NCI-H128 (cell line): ENCODE measurements at regions not wholly inside any gene's neighbourhood (a gene's known extent, or its start where the extent isn't known, plus 50 kb on each side); places are given as distances from the start of the nearest gene placed in this dataset.

ENCODE experiments used
- DNase-seq: peaks from one replicate; lab custom pipeline; 2025; ENCODE audit not compliant: unreplicated experiment; lab: John Stamatoyannopoulos, UW

DNA sequence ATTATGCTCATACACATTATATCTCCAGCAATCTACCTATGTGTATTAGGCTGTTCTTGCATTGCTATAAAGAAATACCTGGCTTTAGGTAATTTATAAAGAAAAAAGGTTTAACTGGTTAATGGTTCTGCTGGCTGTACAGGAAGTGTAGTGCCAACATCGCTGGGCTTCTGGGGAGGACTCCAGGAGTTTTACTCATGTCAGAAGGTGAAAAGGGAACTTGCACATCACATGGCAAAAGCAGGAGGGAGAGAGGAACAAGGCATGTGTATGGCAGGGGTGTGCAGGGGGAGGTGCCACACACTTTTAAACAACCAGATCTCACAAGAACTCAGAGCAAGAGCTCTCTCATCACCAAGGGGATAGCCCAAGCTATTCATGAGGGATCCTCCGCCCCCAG lies 715.4 kb upstream of the ZEB2 start:
- DNase-seq, result no peak

- DNase-seq, result no peak
Observed at GRCh38 chr2:145230546-145230945, 710.6 kb upstream of the ZEB2 start.

- no peak for DNase-seq
Observed at GRCh38 chr2:145228506-145228905, 708.6 kb upstream of the ZEB2 start.

DNA sequence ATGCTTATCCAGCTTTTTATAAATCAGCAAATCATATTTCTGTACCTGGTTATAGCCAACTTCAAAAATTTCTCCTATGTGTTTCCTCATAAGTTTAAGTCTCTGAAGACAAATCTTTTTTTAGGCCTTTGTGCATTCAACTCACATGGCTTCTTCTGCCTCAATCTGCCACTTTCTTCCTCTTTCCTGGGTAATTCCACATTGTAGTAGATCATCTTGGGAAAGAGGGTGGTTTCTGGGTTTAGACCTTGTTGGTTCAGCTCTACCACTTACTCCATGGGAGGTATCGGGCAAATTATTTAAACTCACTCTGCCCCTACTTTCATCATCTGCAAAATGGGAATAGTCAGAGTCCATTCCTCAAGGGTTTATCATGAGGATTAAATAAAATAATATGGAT lies 707.0 kb upstream of the ZEB2 start:
- DNase-seq, result no peak

DNA sequence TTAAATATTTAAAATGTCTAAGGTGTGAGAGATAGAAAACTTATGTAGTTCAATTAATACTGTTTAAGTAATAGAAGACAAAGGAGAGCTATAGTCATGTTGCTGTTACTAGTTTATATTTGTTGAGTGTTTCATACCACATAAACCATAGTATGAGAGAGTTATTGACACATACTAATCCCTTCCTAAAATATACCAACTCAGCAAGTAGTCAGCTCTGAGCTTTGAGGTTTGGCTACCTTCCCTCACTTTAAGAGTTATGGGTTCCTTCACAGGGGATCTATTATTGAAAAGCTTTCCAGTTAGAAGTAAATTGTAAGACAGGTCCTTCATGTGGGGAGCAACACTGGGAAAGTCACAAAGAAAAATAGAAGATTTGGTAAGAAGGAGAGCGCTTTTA lies 701.6 kb upstream of the ZEB2 start:
- no peak for DNase-seq

DNA sequence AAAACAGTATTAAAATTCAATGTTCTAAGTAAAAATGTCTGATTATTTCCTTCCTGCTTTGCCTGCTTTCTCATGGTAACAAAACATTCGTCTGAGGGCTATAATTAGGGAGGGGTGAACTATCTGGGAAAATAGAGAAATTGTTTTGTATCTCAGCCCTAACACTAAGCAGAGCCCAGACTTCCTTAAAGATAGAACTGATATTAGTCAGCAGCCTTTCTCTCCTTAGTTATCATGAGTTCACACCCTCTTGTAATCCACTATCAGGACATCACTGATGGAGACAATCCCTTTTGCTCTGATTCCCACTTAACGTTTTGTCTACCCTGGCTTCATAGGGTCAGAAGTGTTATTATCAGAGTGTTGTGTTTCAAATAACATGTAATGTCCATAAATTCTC lies 701.1 kb upstream of the ZEB2 start:
- no peak for DNase-seq

- no peak for DNase-seq
Observed at GRCh38 chr2:145220496-145220895, 700.6 kb upstream of the ZEB2 start.

GRCh38 chr2:145207884-145208283 lies 688.0 kb upstream of the ZEB2 start:
- no peak for DNase-seq

- no peak for DNase-seq
Observed at GRCh38 chr2:145206496-145207281, 686.8 kb upstream of the ZEB2 start.

DNA sequence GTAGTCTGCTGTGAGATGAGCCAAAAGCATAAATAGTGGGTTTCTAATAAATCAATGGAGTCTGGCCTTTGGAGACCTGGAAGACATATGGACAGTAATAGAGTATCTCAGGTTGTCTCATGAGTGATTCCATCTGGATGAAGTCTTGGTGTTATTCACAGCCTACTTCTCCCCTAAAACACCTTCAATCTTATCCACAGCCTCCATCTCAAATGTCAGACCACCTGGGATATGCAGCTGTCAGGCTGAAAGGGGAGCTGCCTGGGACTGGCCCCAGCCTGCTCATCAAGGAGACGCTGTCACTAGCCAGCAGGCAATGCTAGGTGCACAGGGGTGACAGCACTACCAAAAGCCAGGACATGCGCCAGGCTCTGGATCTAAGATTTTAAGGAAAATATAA lies 684.0 kb upstream of the ZEB2 start:
- DNase-seq, result no peak

DNA sequence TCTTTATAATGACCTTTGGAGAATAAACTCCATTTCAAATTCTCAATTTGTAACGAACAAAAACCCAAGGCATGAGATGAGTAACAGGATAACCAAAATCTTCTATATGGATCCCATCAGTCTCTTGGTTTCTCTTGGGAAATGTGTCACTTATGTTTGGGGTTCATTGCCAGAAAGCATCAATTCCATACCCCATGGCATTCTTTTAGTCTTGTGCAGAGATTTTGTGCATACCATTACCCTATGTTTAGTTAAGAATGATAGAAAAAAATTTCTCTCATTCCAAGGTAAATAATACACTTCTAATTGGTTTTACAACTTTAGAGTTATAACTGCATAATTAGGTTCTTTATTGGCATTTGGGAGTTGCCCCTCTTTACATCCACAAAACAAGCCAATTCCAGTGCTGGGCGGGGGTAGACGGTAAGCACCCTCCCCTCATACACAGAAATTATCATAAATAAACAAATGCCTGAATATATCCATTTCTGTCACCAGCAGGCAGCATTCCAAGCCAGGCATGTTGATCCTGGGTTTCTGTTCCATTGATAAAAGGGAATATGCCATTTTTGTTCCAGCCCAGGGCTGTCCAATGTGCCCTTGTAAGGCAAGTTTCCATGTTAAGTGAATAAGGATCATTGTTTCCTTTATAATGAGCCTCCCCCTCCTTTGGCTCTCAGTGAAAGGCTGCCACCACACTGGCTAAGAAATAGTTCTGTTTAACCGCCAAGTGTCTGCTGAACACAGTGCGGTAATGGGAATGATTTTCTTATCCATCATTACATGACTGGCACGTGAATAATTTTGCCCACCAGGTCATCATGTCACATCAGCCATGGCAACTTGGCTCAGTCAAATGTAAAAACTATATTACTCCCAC lies 680.1 kb upstream of the ZEB2 start:
- no peak for DNase-seq

DNA sequence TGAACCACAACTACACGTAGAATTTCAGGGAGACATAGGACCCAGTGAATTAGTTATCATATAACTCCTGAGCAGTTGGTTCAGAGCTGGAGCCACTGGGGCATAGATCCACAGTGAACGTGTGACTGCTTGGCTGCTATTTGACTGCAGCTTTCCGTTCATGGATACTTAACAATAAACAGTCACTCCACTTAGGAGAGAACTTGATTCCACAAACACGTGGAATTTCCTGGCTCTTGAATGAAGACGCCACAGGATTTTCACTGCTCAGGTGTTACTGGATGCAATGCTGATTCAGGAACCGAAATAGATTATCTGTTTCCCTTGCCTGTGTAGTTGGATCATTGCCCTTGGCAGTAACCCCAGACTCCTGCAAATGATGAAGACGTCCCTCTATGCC lies 679.1 kb upstream of the ZEB2 start:
- peak; percentile 32 for DNase-seq

DNA sequence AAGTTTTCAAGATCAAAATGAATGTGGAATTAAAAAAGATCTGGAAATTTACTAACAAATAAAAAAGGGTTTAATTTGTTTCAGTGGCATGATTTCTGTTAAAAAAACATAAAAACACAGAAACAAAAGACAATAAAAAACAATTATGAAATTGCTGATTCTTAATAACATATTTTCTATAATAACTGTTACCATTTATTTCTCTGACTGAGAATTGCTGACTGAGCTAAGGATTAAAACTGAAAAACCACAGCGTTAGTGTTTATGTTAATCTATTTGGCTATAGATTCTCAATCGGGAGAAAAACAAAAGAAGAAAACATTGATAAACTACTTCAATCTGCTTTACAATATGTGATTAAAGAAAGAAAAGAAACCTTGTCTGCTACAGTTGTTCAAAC lies 678.6 kb upstream of the ZEB2 start:
- no peak for DNase-seq

GRCh38 chr2:145197944-145198343 lies 678.0 kb upstream of the ZEB2 start:
- no peak for DNase-seq

- no peak for DNase-seq
Observed at GRCh38 chr2:145194673-145195072, 674.8 kb upstream of the ZEB2 start.

DNA sequence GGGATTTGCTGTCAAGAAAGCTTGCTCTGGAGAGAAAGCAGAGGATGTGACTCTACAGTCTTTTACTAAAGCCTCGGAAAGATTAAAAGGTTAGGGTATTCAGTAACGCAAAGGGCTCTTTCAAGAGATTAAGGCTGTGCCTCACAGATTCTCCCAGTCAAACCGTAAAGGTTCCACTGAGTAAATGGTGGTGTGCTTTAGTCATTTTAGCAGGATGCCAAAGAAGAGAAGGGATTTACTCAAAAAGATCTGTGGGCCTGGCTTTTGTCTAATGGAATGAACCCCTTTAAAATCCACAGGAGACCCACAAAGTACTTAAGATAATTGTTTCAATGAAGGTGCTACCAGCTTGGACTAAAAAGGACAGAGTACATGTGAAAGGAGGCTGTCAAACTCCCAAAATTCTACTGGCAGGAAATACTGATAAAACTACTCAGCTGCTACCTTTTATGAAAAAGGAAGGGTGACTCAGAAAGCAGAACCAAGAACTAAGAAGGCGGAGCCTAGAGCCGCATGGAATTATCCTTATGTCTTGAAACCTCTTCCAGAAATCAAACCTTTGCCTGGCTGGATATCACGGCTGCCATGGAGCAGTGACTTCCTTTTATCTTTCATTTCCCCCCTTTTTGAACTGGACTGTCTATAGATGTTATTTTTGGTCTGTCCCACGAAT lies 670.2 kb upstream of the ZEB2 start:
- no peak for DNase-seq

- DNase-seq, result no peak
Observed at GRCh38 chr2:145186303-145186702, 666.4 kb upstream of the ZEB2 start.

- no peak for DNase-seq
Observed at GRCh38 chr2:145185696-145186095, 665.8 kb upstream of the ZEB2 start.

DNA sequence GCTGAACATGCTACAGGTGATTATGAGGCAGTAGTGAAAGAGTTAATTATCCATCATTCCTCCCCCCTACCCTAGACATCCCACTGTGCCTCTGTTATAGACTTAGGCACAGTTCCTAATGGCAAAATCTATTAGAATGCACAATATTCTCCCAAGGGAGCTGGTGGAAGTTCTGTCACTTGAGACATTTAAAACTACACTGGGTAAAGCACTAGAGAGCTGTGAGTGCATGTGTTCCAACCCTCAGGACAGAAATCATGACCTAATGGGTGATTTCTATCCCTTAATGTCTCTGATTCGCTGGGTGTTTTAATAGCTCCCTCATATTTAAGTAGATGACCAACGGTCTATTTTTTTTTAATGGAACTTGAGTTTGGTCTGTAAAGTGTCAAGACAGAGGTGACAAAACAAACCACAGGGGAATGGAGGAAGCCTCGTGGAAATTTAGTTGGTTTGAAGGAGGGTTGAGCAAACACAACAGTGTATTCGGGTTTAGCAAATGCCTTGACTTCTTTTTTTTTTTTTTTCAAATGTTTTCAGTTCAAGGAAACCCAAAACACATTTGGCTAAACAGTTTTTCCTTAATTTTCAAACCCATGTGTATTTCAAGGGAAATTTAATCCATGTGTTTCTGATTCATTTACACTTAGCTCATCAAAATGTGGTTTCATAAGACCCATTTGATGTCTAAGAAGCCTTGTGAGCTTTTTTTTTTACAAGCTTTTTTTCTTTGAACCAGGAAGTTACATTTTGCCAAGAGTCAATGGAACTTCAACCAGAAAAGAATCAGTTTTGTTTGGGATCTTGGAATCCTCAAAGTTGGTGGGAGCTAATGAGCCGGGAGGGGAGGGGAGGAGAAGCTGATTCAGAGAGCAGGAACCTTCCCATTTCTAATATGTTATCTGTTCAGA lies 665.1 kb upstream of the ZEB2 start:
- no peak for DNase-seq

DNA sequence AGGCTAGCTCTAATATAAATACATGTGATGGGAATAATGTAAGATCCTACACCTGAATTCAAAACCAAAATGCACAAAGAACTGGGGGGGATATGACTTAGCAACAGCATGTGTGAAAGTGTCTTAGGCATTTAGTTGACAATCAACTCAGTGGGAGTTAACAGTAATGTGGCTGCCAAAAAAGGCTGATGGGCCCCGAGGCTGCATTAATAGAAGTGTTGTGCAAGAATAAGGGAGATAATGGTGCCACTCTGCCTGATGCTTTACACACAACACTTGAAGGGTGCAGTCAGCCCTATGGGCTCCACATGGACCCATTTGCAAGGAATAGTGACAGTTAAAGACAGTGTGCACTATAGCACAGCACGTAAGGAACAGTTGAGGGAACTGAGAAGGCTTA lies 649.4 kb upstream of the ZEB2 start:
- no peak for DNase-seq

- no peak for DNase-seq
Observed at GRCh38 chr2:145168091-145168490, 648.2 kb upstream of the ZEB2 start.
